IMR-90 (cell line): ENCODE measurements at regions not wholly inside any gene's neighbourhood (a gene's known extent, or its start where the extent isn't known, plus 50 kb on each side); places are given as distances from the start of the nearest gene placed in this dataset.
"Not testable (repeated sequence)": the region's sequence is repeated elsewhere in the genome, so short reads cannot be mapped to it uniquely, and the experiment has no call there.

Experiments
- BHLHE40 ChIP-seq: fragments of 150-350 bp; IDR thresholded peaks from 2 replicates; pipeline ENCODE4 v1.6.1; 2016; ENCODE audit warnings: mild to moderate bottlenecking, low read depth, low read length
- CTCF ChIP-seq: conservative IDR thresholded peaks from 2 replicates; pipeline ENCODE4 v1.5.1; 2012; ENCODE audit warnings: mild to moderate bottlenecking, low read depth, low read length, improper control_type of control experiment
- FOS ChIP-seq: fragments of 150-350 bp; IDR thresholded peaks from 2 replicates; pipeline ENCODE4 v1.6.1; 2016; ENCODE audit warnings: low read depth, low read length
- NFE2L2 ChIP-seq: fragments of 150-350 bp; IDR thresholded peaks from 2 replicates; pipeline ENCODE4 v1.6.1; 2016; ENCODE audit warnings: low read depth, mild to moderate bottlenecking, low read length
- POLR2A ChIP-seq: IDR thresholded peaks from 2 replicates; pipeline ENCODE4 v1.6.1; 2012; ENCODE audit warnings: mild to moderate bottlenecking, low read depth, low read length

- TF ChIP-seq CTCF, POLR2A, NFE2L2, BHLHE40, FOS: not testable (repeated sequence)
Measured at GRCh38 chr20:25774203-25774602, 77.5 kb upstream of the ZNF337 start.
